NB4 (cell line): ENCODE measurements at regions not wholly inside any gene's neighbourhood (a gene's known extent, or its start where the extent isn't known, plus 50 kb on each side); places are given as distances from the start of the nearest gene placed in this dataset.

ENCODE experiments used
- CTCF ChIP-seq: IDR thresholded peaks from one replicate; pipeline ENCODE4 v1.5.1; 2012; ENCODE audit warnings: low read depth, low read length
- MAX ChIP-seq: IDR thresholded peaks from 2 replicates; pipeline ENCODE4 v1.6.1; 2011; ENCODE audit warnings: low read depth, low read length
- MYC ChIP-seq: IDR thresholded peaks from 2 replicates; pipeline ENCODE4 v1.6.1; 2011; ENCODE audit warnings: low read depth, low read length
- POLR2A ChIP-seq: IDR thresholded peaks from 2 replicates; pipeline ENCODE4 v1.6.1; 2011; ENCODE audit warnings: mild to moderate bottlenecking; ENCODE audit not compliant: insufficient read length; ENCODE audit errors: extremely low read depth

GRCh38 chr5:172506251-172506650 lies 51.9 kb upstream of the SH3PXD2B start:
- TF ChIP-seq CTCF, result no peak
- TF ChIP-seq MYC, result no peak
- no peak for TF ChIP-seq POLR2A
- TF ChIP-seq MAX, result no peak
